GM19463 (cell line): ENCODE measurements at regions not wholly inside any gene's neighbourhood (a gene's known extent, or its start where the extent isn't known, plus 50 kb on each side); places are given as distances from the start of the nearest gene placed in this dataset.
"Not testable (repeated sequence)": the region's sequence is repeated elsewhere in the genome, so short reads cannot be mapped to it uniquely, and the experiment has no call there.

Experiments used
- ATAC-seq: cut with Tn5 transposase; IDR thresholded peaks from one replicate; pipeline ENCODE4 v1.9.1; 2021; ENCODE audit warnings: mild to moderate bottlenecking, moderate library complexity; ENCODE audit not compliant: unreplicated experiment

DNA sequence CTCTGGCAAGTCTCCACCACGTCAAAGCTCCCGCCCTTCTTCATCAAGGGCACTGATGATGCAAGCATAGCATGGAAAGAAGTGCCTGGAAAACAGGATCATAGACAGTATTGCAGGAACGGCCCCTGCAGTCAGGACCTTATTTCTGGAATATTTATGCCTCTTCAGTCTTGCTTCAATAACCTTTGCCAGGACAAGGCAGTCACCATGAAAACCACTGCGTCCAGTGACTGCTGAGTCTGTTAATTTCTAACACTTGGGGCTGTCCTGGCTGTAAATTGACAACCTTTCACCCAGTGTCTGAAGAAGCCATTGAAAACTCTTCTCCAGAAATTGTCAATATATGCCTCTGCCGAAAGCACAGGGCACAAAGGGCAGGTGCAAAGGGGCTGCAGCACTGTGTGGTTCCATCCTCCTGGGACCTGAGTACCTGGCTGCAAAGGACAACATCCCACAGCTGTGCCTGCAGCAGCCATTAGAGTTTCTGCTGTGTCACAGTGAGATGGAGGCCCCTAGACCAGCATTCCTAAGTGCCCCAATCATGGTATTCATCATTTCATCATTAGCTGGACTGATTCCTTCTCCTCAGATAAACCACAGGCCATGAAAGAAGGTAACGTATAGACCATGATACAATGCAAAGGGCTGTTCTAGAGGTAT is 819.6 kb downstream of the RNF144A start:
- ATAC-seq: no peak

DNA sequence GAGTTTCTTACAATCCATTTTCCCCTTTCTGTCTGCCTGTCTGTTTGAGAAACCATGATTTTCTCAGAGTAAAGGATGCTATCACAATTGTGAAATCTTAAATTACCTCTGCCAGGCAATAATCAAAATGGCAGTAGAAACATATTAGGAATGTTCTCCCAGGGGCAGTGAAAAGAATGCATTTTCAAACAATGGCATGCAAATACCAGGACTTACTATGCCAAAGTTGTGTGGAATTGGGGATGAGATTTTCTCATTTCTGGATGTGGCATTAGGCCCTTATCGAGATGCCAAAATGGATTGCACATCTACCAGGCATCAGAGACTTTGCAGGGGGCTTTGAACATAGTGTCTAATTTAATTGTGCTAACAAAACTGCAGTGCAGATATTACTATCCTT is 821.4 kb downstream of the RNF144A start:
- no peak for ATAC-seq

GRCh38 chr2:7740114-7740513 is 822.9 kb downstream of the RNF144A start:
- ATAC-seq: no peak

- ATAC-seq: no peak
Measured at GRCh38 chr2:7742301-7742700, 825.1 kb downstream of the RNF144A start.

DNA sequence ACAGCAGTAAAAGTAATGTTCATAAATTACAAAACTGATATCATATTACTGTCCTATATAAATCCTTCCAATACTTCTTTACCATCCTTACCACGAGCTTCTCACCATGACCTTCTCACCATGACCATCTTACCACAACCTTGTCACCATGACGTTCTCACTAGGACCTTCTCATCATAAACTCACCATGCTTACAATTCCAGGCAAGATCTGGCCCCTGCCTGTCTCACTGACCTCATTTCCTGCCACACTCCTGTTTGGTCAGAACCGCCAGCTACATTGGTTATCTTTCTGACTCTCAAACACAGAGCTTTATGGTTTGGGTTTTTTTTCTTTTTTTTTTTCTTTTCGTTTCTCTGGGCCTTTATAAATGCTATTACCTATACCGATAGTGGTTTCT is 827.6 kb downstream of the RNF144A start:
- ATAC-seq: no peak

- ATAC-seq: no peak
Measured at GRCh38 chr2:7745369-7745768, 828.2 kb downstream of the RNF144A start.

DNA sequence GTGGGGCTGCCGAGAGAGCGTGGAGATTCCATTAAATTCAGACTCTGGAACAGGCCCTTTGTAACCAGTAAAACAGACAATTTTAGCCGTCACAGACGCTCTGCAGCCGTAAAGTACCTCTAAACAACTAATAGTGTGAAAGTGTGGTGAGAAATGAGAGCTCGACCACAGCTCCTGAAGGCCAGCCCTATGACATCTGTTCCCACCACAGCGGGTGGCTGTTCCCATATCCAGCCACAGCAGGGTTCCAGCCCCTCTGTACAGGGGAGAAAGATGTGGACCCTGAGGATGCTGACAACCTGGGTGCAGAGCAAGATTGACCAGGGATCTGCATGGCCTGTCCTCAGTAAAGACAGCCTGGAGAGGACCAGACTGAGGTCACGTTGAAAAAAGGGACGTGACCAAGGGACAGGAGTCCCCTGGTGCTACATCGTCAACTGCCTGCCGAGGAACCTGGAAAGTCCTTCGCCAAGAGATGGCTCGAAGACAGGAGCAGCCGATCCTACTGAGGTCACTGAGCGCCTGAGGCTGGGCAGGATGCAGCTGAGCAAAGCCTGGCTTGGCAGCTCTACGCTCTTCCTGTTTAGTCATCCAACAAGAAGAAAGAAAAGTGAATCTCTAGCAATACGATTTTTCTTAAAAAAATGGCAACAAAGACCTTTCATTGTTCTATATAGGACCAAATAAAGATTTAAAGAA is 831.7 kb downstream of the RNF144A start:
- ATAC-seq: no peak

DNA sequence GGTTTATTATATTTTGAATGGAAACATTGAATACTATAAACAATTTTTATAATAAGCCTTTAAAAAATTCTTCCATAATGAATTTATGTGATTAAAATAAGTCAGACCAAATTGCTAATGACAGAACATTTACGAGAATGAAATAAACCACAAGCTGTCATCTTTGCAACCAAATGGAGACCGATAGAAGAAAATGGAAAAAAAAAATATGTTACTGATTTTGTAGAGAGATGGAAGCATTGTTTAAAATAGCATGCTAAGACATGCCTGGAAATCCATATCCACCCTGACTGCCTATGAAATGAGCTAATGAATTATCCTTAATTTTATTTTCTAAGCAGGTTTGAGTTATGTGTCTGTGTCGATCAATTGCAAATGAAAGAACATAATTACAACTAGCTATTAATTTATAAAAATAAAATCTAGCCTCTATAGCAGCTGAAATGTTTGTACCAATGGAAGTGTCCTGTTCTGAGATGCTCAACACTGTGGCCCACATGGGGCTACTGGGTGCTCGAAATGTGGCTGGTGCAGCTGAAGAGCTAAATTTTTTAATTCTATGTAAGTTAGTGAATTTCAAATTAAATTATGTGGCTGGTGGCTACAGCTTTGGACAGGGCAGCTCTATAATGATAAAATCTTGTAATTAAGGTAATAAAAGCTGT is 832.8 kb downstream of the RNF144A start:
- ATAC-seq: no peak

DNA sequence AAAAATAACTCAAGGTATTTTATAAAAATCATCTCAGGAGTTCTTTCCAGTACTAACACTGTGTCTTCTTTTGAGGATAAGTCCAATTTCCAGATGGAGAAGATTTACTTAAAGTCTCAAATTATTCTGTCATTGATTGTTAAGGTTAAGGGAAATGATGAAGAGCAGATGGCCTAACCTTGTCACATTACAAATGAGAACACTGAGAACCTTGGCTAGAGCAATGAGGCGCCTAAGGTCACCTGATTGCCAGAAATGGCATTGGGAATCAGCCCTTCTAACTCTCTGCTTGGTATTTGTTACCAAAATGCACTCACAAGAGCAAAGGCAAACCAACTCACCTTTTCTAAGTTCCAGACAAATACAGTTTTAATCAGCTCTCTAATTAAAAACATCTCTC is 835.1 kb downstream of the RNF144A start:
- no peak for ATAC-seq

DNA sequence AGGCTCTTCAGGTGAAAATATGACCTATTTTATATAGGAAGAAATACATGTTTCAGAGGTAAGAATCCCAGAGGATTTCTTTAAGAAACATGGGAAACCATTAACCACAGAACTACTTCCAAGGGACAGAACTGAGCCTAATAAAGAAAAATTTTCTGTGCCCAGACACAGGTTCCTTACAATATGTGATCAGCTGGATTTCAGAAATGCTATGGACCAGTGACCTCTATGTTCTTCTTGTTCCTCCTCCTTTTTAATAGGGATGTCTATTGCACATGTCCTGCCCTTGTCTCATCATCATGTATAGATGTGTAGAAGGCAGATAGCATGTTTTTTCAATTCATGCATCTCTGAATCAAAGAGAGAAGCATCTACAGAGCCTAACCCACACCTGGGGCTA is 836.6 kb downstream of the RNF144A start:
- ATAC-seq: no peak

- no peak for ATAC-seq
Measured at GRCh38 chr2:7755879-7756278, 838.7 kb downstream of the RNF144A start.

GRCh38 chr2:7758073-7758759 is 841.0 kb downstream of the RNF144A start:
- ATAC-seq: peak; percentile 56

GRCh38 chr2:7759898-7760297 is 842.7 kb downstream of the RNF144A start:
- ATAC-seq: no peak

DNA sequence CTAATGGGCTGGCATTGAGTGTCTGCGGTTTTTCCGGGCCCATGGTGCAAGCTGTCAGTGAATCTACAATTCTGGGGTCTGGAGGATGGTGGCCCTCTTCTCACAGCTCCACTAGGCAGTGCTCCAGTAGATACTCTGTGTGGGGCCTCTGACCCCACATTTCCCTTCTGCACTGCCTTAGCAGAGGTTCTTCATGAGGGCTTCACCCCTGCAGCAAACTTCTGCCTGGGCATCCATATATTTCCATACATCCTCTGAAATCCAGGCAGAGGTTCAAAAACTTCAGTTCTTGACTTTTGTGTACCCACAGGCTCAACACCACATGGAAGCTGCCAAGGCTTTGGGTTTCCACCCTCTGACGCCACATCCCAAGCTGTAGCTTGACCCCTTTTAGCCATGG is 846.2 kb downstream of the RNF144A start:
- ATAC-seq: not testable (repeated sequence)

- no peak for ATAC-seq
Measured at GRCh38 chr2:7765236-7765635, 848.0 kb downstream of the RNF144A start.

DNA sequence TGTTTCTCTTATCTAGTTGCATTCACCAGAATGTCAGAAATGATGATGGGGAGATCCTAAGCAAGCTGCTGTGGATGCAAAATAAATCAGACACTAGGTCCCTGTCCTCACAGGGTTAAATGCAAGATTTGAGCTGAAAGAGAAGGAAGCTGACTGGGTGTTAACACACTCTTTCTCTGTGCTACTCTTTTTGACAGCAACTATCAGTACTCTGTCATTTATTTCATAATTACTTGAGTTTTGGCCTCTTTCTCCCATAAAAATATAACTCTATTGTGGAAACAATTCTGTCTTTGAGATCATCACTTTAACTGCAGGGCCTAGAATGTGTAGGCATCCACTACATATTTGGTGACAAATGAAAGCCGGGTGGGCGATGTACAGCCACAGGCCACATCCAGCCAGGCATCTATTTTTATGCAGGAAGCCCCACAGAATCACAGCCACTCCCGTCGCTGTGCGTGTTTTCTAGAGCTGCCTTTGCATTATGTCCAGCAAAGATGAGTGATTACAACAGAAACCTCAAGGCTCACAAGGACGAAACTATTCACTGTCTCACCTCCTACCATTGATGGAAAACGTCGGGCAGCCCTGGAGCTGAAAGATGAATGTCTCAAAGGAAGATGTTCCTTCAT is 849.0 kb downstream of the RNF144A start:
- ATAC-seq: no peak

DNA sequence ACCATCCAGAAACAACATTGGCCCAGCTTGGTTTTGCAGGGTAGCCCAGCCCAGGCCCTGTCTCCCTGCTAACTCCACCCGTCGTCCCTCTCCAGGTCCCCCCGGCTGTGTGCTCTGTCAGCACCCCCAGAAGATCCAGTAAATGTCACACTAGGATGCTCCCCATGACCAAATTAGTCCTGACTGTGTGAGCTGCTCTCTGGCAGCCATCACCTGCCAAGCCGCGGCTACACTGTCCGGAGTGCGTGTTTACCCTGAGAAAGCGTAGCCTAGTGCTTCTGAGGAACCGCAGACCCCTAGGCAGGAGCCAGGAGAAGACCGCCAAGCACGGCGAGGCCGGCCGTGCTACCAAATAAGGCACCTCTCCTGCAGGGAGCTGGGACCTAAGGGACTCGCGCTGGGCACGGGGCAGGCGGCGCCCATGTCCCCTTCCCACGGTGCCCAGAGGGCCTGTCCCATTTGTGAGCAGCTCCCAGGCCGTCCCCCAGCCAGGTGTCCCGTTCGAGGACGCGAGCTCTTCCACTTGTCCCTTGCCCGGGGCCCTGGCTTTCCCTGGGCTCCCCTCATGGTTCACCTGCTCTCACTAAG is 849.9 kb downstream of the RNF144A start:
- no peak for ATAC-seq

- ATAC-seq: no peak
Measured at GRCh38 chr2:7767902-7768301, 850.7 kb downstream of the RNF144A start.

GRCh38 chr2:7771781-7772180 is 854.6 kb downstream of the RNF144A start:
- no peak for ATAC-seq
